Fibroblast of pulmonary artery (primary cell): ENCODE measurements at regions not wholly inside any gene's neighbourhood (a gene's known extent, or its start where the extent isn't known, plus 50 kb on each side); places are given as distances from the start of the nearest gene placed in this dataset.

Source experiments
- DNase-seq: peaks from one replicate; pipeline ENCODE4 v3.0.0-alpha.2; 2010; ENCODE audit warnings: low read depth
- H3K4me3 ChIP-seq: replicated peaks from 2 replicates; pipeline ENCODE4 v1.5.1; 2011; ENCODE audit warnings: low read depth, mild to moderate bottlenecking, control low read depth, low read length, moderate library complexity
- CTCF ChIP-seq: IDR thresholded peaks from 2 replicates; pipeline ENCODE4 v1.5.1; 2011; ENCODE audit warnings: mild to moderate bottlenecking, control low read depth, low read length, inconsistent platforms; ENCODE audit errors: missing control alignments

GRCh38 chr13:57553932-57554331, 77.6 kb upstream of the PCDH17 start:
- DNase-seq = no peak
- H3K4me3 ChIP-seq = no peak overlapping the region
- no peak for TF ChIP-seq CTCF

GRCh38 chr13:57558051-57558467, 73.5 kb upstream of the PCDH17 start:
- no peak overlapping the region for H3K4me3 ChIP-seq
- TF ChIP-seq CTCF = peak; percentile 22
- peak; percentile 11 for DNase-seq

- TF ChIP-seq CTCF = no peak
- DNase-seq = no peak
- no peak overlapping the region for H3K4me3 ChIP-seq
Measured at GRCh38 chr13:57568865-57569264, 62.7 kb upstream of the PCDH17 start.

- DNase-seq = no peak
- TF ChIP-seq CTCF = no peak
- H3K4me3 ChIP-seq = no peak overlapping the region
Measured at GRCh38 chr13:57569986-57570385, 61.6 kb upstream of the PCDH17 start.
